HG03045 (cell line): ENCODE measurements at regions not wholly inside any gene's neighbourhood (a gene's known extent, or its start where the extent isn't known, plus 50 kb on each side); places are given as distances from the start of the nearest gene placed in this dataset.

Source experiments
- ATAC-seq: cut with Tn5 transposase; IDR thresholded peaks from one replicate; pipeline ENCODE4 v1.9.1; 2021; ENCODE audit warnings: mild to moderate bottlenecking, moderate library complexity; ENCODE audit not compliant: unreplicated experiment

GRCh38 chr7:145293754-145294153 lies 457.9 kb upstream of the TPK1 start:
- no peak for ATAC-seq

GRCh38 chr7:145293228-145293701 lies 457.4 kb upstream of the TPK1 start:
- no peak for ATAC-seq

GRCh38 chr7:145289384-145289783 lies 453.5 kb upstream of the TPK1 start:
- ATAC-seq = no peak

GRCh38 chr7:145276118-145276517 lies 440.3 kb upstream of the TPK1 start:
- ATAC-seq = no peak

- ATAC-seq = no peak
Observed at GRCh38 chr7:145269418-145270161, 433.7 kb upstream of the TPK1 start.

- no peak for ATAC-seq
Observed at GRCh38 chr7:145265180-145265579, 429.3 kb upstream of the TPK1 start.

- no peak for ATAC-seq
Observed at GRCh38 chr7:145263886-145264285, 428.0 kb upstream of the TPK1 start.

- ATAC-seq = no peak
Observed at GRCh38 chr7:145252031-145252430, 416.2 kb upstream of the TPK1 start.

GRCh38 chr7:145224775-145225174 lies 388.9 kb upstream of the TPK1 start:
- no peak for ATAC-seq

GRCh38 chr7:145219461-145219860 lies 383.6 kb upstream of the TPK1 start:
- no peak for ATAC-seq

GRCh38 chr7:145216866-145217265 lies 381.0 kb upstream of the TPK1 start:
- ATAC-seq = no peak

- ATAC-seq = no peak
Observed at GRCh38 chr7:145212050-145212449, 376.2 kb upstream of the TPK1 start.

- ATAC-seq = no peak
Observed at GRCh38 chr7:145211211-145211610, 375.4 kb upstream of the TPK1 start.

- ATAC-seq = no peak
Observed at GRCh38 chr7:145193951-145194350, 358.1 kb upstream of the TPK1 start.

- ATAC-seq = no peak
Observed at GRCh38 chr7:145184956-145185355, 349.1 kb upstream of the TPK1 start.

GRCh38 chr7:145183069-145183468 lies 347.2 kb upstream of the TPK1 start:
- no peak for ATAC-seq

GRCh38 chr7:145175366-145175765 lies 339.5 kb upstream of the TPK1 start:
- no peak for ATAC-seq

- no peak for ATAC-seq
Observed at GRCh38 chr7:145169908-145170307, 334.1 kb upstream of the TPK1 start.

- ATAC-seq = no peak
Observed at GRCh38 chr7:145168879-145169278, 333.0 kb upstream of the TPK1 start.

GRCh38 chr7:145168427-145168826 lies 332.6 kb upstream of the TPK1 start:
- no peak for ATAC-seq

- no peak for ATAC-seq
Observed at GRCh38 chr7:145156834-145157233, 321.0 kb upstream of the TPK1 start.

GRCh38 chr7:145152589-145152988 lies 316.7 kb upstream of the TPK1 start:
- ATAC-seq = no peak

GRCh38 chr7:145151676-145152075 lies 315.8 kb upstream of the TPK1 start:
- ATAC-seq = no peak
